NCI-H446 (cell line): ENCODE measurements at regions not wholly inside any gene's neighbourhood (a gene's known extent, or its start where the extent isn't known, plus 50 kb on each side); places are given as distances from the start of the nearest gene placed in this dataset.

Source experiments
- DNase-seq, 2 experiments: peaks; one replicate each; lab custom pipeline; 2025; lab: John Stamatoyannopoulos, UW

- no peak for DNase-seq
These were observed 314.8 kb downstream of the MYCN start for GRCh38 chr2:16255120-16255519.

- no peak for DNase-seq
These were observed 314.1 kb downstream of the MYCN start for GRCh38 chr2:16254356-16254965.

- no peak for DNase-seq
These were observed 312.9 kb downstream of the MYCN start for GRCh38 chr2:16253291-16253690.

- no peak for DNase-seq
These were observed 312.5 kb downstream of the MYCN start for GRCh38 chr2:16252891-16253290.

GRCh38 chr2:16252251-16252650 lies 311.9 kb downstream of the MYCN start:
- no peak for DNase-seq

- DNase-seq, result no peak
These were observed 311.3 kb downstream of the MYCN start for GRCh38 chr2:16251511-16252225.

GRCh38 chr2:16250886-16251285 lies 310.5 kb downstream of the MYCN start:
- DNase-seq, result no peak

- no peak for DNase-seq
These were observed 310.1 kb downstream of the MYCN start for GRCh38 chr2:16250466-16250865.

- no peak for DNase-seq
These were observed 309.7 kb downstream of the MYCN start for GRCh38 chr2:16250056-16250425.

- no peak for DNase-seq
These were observed 309.1 kb downstream of the MYCN start for GRCh38 chr2:16249246-16250055.

- no peak for DNase-seq
These were observed 308.3 kb downstream of the MYCN start for GRCh38 chr2:16248571-16249105.

GRCh38 chr2:16247326-16248122 lies 307.2 kb downstream of the MYCN start:
- no peak for DNase-seq

GRCh38 chr2:16246911-16247310 lies 306.6 kb downstream of the MYCN start:
- no peak for DNase-seq

- DNase-seq, result no peak
These were observed 306.0 kb downstream of the MYCN start for GRCh38 chr2:16246281-16246850.

- no peak for DNase-seq
These were observed 305.2 kb downstream of the MYCN start for GRCh38 chr2:16245481-16246054.

GRCh38 chr2:16244966-16245320 lies 304.6 kb downstream of the MYCN start:
- no peak for DNase-seq

- no peak for DNase-seq
These were observed 304.0 kb downstream of the MYCN start for GRCh38 chr2:16244153-16244965.

GRCh38 chr2:16243411-16243996 lies 303.2 kb downstream of the MYCN start:
- no peak for DNase-seq

- no peak for DNase-seq
These were observed 302.6 kb downstream of the MYCN start for GRCh38 chr2:16242906-16243305.
